HL-60 (cell line): ENCODE measurements at regions not wholly inside any gene's neighbourhood (a gene's known extent, or its start where the extent isn't known, plus 50 kb on each side); places are given as distances from the start of the nearest gene placed in this dataset.

Experiments
- DNase-seq, 2 experiments: peaks; one replicate each; pipeline ENCODE4 v3.0.0-alpha.2; 2010 to 2020; ENCODE audit warnings: low read depth in 1 of 2, low spot score in 1 of 2
- H3K27ac ChIP-seq: fragments of 250-450 bp; sonication (Bioruptor Pico); replicated peaks from 2 replicates; pipeline ENCODE4 v1.5.1; 2020; ENCODE audit warnings: mild to moderate bottlenecking, moderate library complexity
- H3K27me3 ChIP-seq: fragments of 250-450 bp; sonication (Bioruptor Pico); 2 replicates; pipeline ENCODE4 v1.5.1; 2021; ENCODE audit warnings: mild to moderate bottlenecking, moderate library complexity; ENCODE audit not compliant: insufficient read depth, poor library complexity, severe bottlenecking
- H3K4me3 ChIP-seq: replicated peaks from 2 replicates; pipeline ENCODE4 v1.5.1; 2011; ENCODE audit warnings: mild to moderate bottlenecking, control low read depth, low read length; ENCODE audit not compliant: insufficient read depth
- GABPA ChIP-seq: IDR thresholded peaks from 2 replicates; pipeline ENCODE4 v1.6.1; 2012; ENCODE audit warnings: low read depth
- POLR2AphosphoS5 ChIP-seq: IDR thresholded peaks from 2 replicates; pipeline ENCODE4 v1.6.1; 2012; ENCODE audit warnings: low read depth
- SPI1 ChIP-seq: IDR thresholded peaks from 2 replicates; pipeline ENCODE4 v1.6.1; 2012; ENCODE audit warnings: low read depth, mild to moderate bottlenecking, borderline replicate concordance
- TF ChIP-seq, protein P1 (sequence below): IDR thresholded peaks from one replicate; pipeline ENCODE4 v1.5.1; 2011; ENCODE audit warnings: low read length, control low read depth, inconsistent platforms; ENCODE audit not compliant: insufficient read depth
- TF ChIP-seq, protein P2 (sequence below): IDR thresholded peaks from 2 replicates; pipeline ENCODE4 v1.6.1; 2012; ENCODE audit warnings: low read depth; ENCODE audit not compliant: insufficient replicate concordance

DNA sequence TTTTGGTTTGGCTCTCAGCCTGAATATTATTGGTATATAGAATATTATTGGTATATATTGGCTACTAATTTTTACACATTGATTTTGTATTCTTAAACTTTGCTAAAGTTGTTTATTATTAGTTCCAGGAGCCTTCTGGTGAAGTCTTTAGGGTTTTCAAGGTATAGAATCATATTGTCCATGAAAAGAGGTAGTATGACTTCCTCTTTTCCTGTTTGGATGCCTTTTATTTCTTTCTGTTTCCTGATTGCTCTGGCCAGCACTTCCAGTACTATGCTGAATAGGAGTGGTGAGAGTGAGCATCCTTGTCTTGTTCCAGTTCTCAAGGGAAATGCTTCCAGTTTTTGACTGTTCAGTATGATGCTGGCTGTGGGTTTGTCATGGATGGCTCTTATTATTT, 107.3 kb upstream of the LIPC start:
- no peak for DNase-seq
- Histone ChIP-seq H3K27me3 (no peaks in the 10 kb centered on the region), H3K27ac (no peak overlapping the region), H3K4me3 (no peak overlapping the region)
- TF ChIP-seq, protein P1, sequence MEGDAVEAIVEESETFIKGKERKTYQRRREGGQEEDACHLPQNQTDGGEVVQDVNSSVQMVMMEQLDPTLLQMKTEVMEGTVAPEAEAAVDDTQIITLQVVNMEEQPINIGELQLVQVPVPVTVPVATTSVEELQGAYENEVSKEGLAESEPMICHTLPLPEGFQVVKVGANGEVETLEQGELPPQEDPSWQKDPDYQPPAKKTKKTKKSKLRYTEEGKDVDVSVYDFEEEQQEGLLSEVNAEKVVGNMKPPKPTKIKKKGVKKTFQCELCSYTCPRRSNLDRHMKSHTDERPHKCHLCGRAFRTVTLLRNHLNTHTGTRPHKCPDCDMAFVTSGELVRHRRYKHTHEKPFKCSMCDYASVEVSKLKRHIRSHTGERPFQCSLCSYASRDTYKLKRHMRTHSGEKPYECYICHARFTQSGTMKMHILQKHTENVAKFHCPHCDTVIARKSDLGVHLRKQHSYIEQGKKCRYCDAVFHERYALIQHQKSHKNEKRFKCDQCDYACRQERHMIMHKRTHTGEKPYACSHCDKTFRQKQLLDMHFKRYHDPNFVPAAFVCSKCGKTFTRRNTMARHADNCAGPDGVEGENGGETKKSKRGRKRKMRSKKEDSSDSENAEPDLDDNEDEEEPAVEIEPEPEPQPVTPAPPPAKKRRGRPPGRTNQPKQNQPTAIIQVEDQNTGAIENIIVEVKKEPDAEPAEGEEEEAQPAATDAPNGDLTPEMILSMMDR: no peak
- TF ChIP-seq GABPA (no peak), POLR2AphosphoS5 (no peak), SPI1 (peak; percentile 77)

DNA sequence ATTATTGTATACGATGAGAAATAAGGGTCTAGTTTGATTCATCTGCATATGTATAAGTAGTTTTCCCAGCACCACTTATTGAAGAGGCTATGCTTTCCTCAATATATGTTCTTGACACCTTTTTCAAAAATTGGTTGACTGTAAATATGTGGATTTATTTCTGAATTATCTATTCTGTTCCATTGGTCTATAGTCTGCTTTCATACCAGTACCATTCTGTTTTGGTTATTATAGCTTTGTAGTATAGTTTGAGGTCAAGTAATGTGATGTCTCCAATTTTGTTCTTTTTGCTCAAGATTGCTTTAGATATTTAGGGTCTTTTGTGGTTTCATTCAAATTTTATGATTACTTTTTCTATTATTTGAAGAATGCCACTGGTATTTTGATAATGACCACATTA, 103.8 kb upstream of the LIPC start:
- no peak overlapping the region for H3K4me3 ChIP-seq
- no peaks in the 10 kb centered on the region for H3K27me3 ChIP-seq
- no peak for DNase-seq
- TF ChIP-seq GABPA: no peak
- no peak for TF ChIP-seq SPI1
- TF ChIP-seq, protein P1: no peak
- no peak for TF ChIP-seq POLR2AphosphoS5
- TF ChIP-seq, protein P2, sequence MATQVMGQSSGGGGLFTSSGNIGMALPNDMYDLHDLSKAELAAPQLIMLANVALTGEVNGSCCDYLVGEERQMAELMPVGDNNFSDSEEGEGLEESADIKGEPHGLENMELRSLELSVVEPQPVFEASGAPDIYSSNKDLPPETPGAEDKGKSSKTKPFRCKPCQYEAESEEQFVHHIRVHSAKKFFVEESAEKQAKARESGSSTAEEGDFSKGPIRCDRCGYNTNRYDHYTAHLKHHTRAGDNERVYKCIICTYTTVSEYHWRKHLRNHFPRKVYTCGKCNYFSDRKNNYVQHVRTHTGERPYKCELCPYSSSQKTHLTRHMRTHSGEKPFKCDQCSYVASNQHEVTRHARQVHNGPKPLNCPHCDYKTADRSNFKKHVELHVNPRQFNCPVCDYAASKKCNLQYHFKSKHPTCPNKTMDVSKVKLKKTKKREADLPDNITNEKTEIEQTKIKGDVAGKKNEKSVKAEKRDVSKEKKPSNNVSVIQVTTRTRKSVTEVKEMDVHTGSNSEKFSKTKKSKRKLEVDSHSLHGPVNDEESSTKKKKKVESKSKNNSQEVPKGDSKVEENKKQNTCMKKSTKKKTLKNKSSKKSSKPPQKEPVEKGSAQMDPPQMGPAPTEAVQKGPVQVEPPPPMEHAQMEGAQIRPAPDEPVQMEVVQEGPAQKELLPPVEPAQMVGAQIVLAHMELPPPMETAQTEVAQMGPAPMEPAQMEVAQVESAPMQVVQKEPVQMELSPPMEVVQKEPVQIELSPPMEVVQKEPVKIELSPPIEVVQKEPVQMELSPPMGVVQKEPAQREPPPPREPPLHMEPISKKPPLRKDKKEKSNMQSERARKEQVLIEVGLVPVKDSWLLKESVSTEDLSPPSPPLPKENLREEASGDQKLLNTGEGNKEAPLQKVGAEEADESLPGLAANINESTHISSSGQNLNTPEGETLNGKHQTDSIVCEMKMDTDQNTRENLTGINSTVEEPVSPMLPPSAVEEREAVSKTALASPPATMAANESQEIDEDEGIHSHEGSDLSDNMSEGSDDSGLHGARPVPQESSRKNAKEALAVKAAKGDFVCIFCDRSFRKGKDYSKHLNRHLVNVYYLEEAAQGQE: no peak
- no peak overlapping the region for H3K27ac ChIP-seq

DNA sequence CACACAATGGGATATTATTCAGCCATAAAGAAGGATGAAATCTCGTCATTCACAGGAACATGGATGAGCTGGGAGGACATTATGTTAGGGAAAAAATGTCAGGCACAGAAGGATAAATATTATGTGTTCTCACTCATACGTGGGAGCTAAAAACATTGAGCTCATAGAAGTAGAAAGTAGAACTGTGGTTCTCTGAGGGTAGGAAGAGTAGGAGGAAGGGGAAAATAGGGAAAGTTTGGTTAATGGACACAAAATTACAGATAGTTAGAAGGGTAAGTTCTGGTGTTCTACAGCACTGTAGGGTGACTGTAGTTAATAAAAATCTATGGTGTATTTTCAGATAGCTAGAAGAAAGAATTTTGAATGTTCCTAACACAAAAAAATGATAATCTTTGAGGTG, 102.6 kb upstream of the LIPC start:
- TF ChIP-seq GABPA (no peak), POLR2AphosphoS5 (no peak), SPI1 (no peak)
- TF ChIP-seq, protein P2: no peak
- TF ChIP-seq, protein P1: no peak
- no peak overlapping the region for H3K4me3 ChIP-seq
- no peak for DNase-seq
- no peak overlapping the region for H3K27ac ChIP-seq
- H3K27me3 ChIP-seq: no peaks in the 10 kb centered on the region
